Mucosa of gallbladder (tissue), 1 donor: ENCODE measurements at regions not wholly inside any gene's neighbourhood (a gene's known extent, or its start where the extent isn't known, plus 50 kb on each side); places are given as distances from the start of the nearest gene placed in this dataset.

Experiments used
- DNase-seq: peaks from one replicate; pipeline ENCODE4 v3.0.0-alpha.2; 2020; ENCODE audit warnings: low spot score
- donor health status: DM: no; HTN: no; CAD: no.

GRCh38 chr1:185500001-185500626 is 183.1 kb upstream of the IVNS1ABP start:
- no peak for DNase-seq

GRCh38 chr1:185498207-185498606 is 181.2 kb upstream of the IVNS1ABP start:
- DNase-seq: no peak

GRCh38 chr1:185497177-185497576 is 180.1 kb upstream of the IVNS1ABP start:
- no peak for DNase-seq

GRCh38 chr1:185495898-185496297 is 178.9 kb upstream of the IVNS1ABP start:
- DNase-seq: no peak

DNA sequence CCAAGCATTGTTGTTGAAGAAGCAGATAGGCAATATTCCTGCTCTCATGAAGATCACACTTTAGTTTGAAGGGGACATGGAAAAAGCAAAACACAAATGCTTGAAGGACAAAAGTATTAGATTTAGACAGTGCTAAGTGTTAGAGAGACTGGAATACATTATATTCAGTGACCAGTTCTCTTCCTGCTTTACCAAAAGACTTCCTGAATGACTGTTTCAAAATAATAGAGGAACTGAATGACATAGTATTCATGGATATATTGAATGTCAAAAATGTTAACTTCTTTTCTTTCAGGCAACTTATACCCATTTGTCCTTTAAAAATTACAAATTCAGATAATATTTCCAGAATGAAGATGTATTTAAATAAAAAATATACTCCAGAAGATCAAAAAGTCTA is 178.0 kb upstream of the IVNS1ABP start:
- DNase-seq: no peak

DNA sequence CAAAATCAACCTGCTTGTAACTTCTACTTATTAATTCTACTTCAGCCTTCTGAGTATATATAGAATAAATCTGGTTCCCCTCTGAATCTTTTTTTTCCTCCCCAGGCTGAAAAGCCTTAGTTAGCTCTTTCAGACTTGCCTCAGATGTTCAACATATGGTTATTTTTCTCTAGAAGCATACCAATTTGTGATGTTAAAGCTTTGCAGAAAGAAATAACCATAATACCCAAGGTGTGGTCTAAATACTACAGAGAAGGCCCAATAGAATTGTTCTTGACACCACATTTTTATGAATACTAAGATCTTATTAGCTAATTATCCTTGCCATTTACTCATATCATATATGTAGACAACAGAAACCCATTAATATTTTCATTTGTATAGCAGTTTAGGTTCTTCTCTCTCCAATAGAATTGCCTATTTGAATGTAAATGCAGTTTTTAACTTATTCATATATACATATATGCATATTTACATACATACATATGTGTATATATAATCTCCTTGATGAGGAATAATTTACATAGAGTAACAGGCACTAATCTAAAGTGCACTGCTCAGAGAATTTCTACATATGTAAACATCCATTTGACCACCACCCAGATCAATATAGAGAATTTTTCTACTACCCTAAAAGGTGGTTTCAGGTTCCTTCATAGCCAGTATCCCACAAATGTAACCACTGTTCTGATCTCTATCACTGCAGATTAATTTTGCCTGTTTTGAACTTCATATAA is 175.2 kb upstream of the IVNS1ABP start:
- DNase-seq: no peak

- no peak for DNase-seq
Observed at GRCh38 chr1:185491604-185492003, 174.6 kb upstream of the IVNS1ABP start.

- no peak for DNase-seq
Observed at GRCh38 chr1:185490924-185491323, 173.9 kb upstream of the IVNS1ABP start.

DNA sequence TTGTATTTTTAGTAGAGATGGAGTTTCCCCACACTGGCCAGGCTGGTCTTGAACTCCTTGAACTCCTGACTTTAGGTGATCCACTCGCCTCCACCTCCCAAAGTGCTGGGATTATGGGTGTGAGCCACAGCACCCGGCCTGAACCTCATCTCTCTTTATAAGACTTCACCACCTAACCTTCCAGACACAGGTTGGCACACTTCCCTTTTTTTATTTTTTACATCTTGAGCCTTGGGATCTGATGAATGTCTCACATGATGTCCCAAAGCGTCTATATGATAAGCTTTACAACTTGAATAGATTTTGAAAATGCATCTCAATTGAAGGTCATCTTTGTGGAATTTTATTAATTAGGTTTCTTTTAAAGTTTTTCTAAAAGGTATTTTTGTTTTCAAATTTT is 172.4 kb upstream of the IVNS1ABP start:
- no peak for DNase-seq

DNA sequence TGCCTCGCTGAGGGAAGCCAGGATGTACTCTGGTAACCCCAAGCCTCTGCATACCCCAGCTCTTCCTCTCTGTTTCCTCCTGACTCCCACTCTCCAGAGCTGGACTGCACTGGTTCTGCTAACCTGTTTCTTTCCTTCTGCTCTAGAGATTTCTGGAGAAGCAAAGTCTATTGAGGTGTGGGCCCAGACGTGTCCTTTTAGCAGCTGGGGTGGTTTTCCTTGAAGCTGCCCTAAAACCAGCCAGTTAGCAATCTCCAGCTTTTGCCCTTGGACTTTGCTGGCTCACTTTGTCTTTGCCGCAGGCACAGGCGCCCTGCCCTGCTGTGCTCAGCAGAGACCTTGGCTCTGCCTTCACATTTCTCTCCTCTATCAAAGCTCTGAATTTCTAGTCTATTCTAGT is 171.8 kb upstream of the IVNS1ABP start:
- DNase-seq: peak; percentile 51

- no peak for DNase-seq
Observed at GRCh38 chr1:185487936-185488335, 170.9 kb upstream of the IVNS1ABP start.

- no peak for DNase-seq
Observed at GRCh38 chr1:185487026-185487425, 170.0 kb upstream of the IVNS1ABP start.

- DNase-seq: no peak
Observed at GRCh38 chr1:185486346-185486745, 169.3 kb upstream of the IVNS1ABP start.

DNA sequence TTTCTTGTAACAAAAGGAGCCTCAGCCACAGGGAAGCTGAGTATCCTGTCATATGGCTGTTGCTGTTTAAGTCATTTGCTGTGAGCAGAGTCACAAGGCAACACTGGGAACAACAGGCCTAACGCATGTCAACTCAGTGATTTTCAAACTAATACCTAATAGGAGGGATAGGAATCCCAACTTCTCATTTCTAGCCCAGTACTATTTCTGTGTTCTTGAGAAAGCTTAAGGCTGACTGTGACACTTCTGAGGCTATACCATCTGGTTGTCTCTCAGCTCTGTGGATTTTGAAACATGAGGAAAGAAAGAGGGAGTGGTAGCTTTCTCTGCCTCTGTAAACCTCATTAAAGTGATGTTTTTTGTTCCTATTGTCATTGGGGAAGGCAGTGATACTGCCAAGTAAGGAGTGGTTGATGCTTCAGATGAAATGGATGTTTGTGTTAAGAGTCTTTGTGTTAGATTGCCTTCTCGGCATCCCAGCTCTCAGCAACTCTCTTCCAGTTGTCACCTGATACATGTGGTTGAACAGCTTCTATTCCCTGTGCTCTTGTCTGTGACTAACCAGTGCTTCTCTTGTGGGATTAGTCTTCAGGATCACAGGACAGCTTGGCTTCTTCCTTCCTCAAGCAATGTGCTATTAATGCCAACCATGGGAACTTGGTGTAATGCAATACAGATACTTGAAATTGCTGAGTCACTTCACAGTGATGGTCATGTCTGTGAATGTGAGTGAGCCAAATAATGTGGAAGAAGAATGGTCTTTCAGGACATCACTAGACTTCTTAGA is 166.8 kb upstream of the IVNS1ABP start:
- DNase-seq: no peak

DNA sequence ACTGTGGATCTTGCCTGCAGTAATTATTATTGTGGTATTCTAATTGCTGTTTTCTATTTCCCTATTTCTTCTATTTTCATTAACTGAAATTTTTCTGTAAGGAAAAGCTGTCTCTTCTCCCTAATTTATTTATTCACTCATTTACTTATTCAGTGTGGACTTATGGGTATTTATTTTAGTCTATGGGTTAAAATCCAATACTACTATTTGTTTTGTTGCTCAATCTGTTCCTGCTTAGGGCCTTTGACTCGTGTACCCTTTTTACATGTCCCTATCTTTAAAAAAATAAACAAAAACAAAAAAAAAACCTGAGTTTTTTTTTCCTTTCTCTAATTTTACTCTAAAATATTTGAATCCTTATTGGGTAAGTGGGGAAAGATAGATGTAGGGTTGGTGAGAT is 166.2 kb upstream of the IVNS1ABP start:
- DNase-seq: no peak

- DNase-seq: no peak
Observed at GRCh38 chr1:185480545-185480944, 163.5 kb upstream of the IVNS1ABP start.

DNA sequence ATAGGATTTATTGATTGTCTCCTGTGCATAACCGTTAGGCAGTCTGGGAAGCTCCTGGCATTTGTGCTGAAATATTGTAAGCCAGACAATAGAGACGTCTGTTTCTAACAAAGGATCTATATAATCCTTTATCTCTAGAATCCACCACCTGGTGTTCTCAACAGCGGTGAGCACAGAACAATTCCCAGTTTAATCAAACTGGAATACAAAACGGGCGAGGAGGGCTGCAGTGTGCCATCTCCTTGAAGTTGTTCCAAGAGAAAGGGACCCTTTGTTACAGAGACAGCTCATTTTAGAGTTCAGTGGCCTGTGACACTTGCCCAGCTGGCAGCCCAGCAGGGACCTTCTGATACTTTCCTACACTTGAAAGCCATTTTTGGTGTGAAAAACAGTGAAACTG is 162.8 kb upstream of the IVNS1ABP start:
- no peak for DNase-seq

- peak; percentile 35 for DNase-seq
Observed at GRCh38 chr1:185478877-185479276, 161.8 kb upstream of the IVNS1ABP start.

- DNase-seq: peak; percentile 71
Observed at GRCh38 chr1:185477638-185478580, 160.9 kb upstream of the IVNS1ABP start.

GRCh38 chr1:185474440-185475149 is 157.6 kb upstream of the IVNS1ABP start:
- no peak for DNase-seq

GRCh38 chr1:185473186-185473585 is 156.1 kb upstream of the IVNS1ABP start:
- DNase-seq: no peak
